OCI-LY3 (cell line): ENCODE measurements at regions not wholly inside any gene's neighbourhood (a gene's known extent, or its start where the extent isn't known, plus 50 kb on each side); places are given as distances from the start of the nearest gene placed in this dataset.

Source experiments
- H2AFZ ChIP-seq: fragments of 200-600, 300-600 bp; shearing (Covaris generic); 2 replicates; pipeline ENCODE4 v1.6.0; 2014; ENCODE audit warnings: antibody characterized with exemption, low read depth, low read length
- H3K27ac ChIP-seq: fragments of 200-600, 300-600 bp; sonication (generic); 2 replicates; pipeline ENCODE4 v1.5.1; 2014; ENCODE audit warnings: mild to moderate bottlenecking, low read length, moderate library complexity, mixed read lengths
- H3K27me3 ChIP-seq: fragments of 200-600, 300-600 bp; sonication (generic); 2 replicates; pipeline ENCODE4 v1.6.1; 2014; ENCODE audit warnings: low read depth, low read length, mixed read lengths
- H3K36me3 ChIP-seq: fragments of 200-600, 300-600 bp; sonication (generic); replicated peaks from 2 replicates; pipeline ENCODE3; 2014; ENCODE audit warnings: low read depth, low read length, mixed read lengths
- H3K4me1 ChIP-seq: fragments of 300-600, 200-600 bp; sonication (generic); 2 replicates; pipeline ENCODE4 v1.6.1; 2014; ENCODE audit warnings: low read length, mixed read lengths
- H3K4me2 ChIP-seq: fragments of 200-600, 300-600 bp; sonication (generic); 2 replicates; pipeline ENCODE4 v1.6.1; 2014; ENCODE audit warnings: low read length, mixed read lengths
- H3K4me3 ChIP-seq: fragments of 300-600, 200-600 bp; sonication (generic); 2 replicates; pipeline ENCODE4 v1.5.1; 2014; ENCODE audit warnings: antibody characterized with exemption, mild to moderate bottlenecking, low read length, moderate library complexity
- H3K79me2 ChIP-seq: fragments of 300-600, 200-600 bp; shearing (Covaris generic); 2 replicates; pipeline ENCODE4 v1.6.1; 2014; ENCODE audit warnings: mild to moderate bottlenecking, low read length, mixed read lengths
- H3K9ac ChIP-seq: fragments of 300-600, 200-600 bp; shearing (Covaris generic); 2 replicates; pipeline ENCODE4 v1.6.0; 2014; ENCODE audit warnings: mild to moderate bottlenecking, low read length, moderate library complexity
- H3K9me3 ChIP-seq: fragments of 200-600, 300-600 bp; shearing (Covaris generic); 2 replicates; pipeline ENCODE4 v1.6.1; 2014; ENCODE audit warnings: low read length, mixed read lengths; ENCODE audit not compliant: insufficient read depth
- H4K20me1 ChIP-seq: fragments of 200-600, 300-600 bp; sonication (generic); 2 replicates; pipeline ENCODE4 v1.6.1; 2016; ENCODE audit warnings: low read length, mixed read lengths; ENCODE audit not compliant: insufficient read depth
- CTCF ChIP-seq: fragments of 200-600, 300-600 bp; sonication (generic); IDR thresholded peaks from 2 replicates; pipeline ENCODE4 v1.5.1; 2014; ENCODE audit warnings: antibody characterized with exemption, low read length, low read depth
- EZH2phosphoT487 ChIP-seq: fragments of 200-600 bp; shearing (Covaris generic); IDR thresholded peaks from 2 replicates; pipeline ENCODE4 v1.6.1; 2018; ENCODE audit warnings: antibody characterized with exemption, mixed run types, low read depth

GRCh38 chr5:160504906-160505305, 83.3 kb downstream of the PTTG1 start:
- no peak overlapping the region for H3K4me3 ChIP-seq
- TF ChIP-seq CTCF (no peak), EZH2phosphoT487 (no peak)
- H2AFZ ChIP-seq = no peak overlapping the region
- H3K9ac ChIP-seq = no peak overlapping the region
- H3K27ac ChIP-seq = no peak overlapping the region
- H3K79me2 ChIP-seq = no peaks in the 10 kb centered on the region
- no peak overlapping the region for H3K4me2 ChIP-seq
- H3K36me3 ChIP-seq = no peaks in the 10 kb centered on the region
- H3K27me3 ChIP-seq = no peaks in the 10 kb centered on the region
- H3K4me1 ChIP-seq = peaks cover 16% of the 10 kb centered on the region
- H3K9me3 ChIP-seq = no peaks in the 10 kb centered on the region
- no peaks in the 10 kb centered on the region for H4K20me1 ChIP-seq

GRCh38 chr5:160506006-160507004, 84.7 kb downstream of the PTTG1 start:
- Histone ChIP-seq H3K36me3 (no peaks in the 10 kb centered on the region), H4K20me1 (no peaks in the 10 kb centered on the region), H3K4me2 (0 out of 2 replicates have a peak overlapping the region, but pooled peaks have one; percentile 17), H3K79me2 (no peaks in the 10 kb centered on the region), H2AFZ (no peak overlapping the region), H3K4me3 (no peak overlapping the region), H3K27ac (no peak overlapping the region), H3K9me3 (no peaks in the 10 kb centered on the region), H3K9ac (no peak overlapping the region), H3K4me1 (peaks cover 8% of the 10 kb centered on the region; the same call in 1 of the 2 replicates), H3K27me3 (no peaks in the 10 kb centered on the region)
- TF ChIP-seq CTCF = no peak

GRCh38 chr5:160507221-160507721, 85.6 kb downstream of the PTTG1 start:
- Histone ChIP-seq H3K36me3 (no peaks in the 10 kb centered on the region), H3K4me3 (no peak overlapping the region), H2AFZ (no peak overlapping the region), H3K27me3 (no peaks in the 10 kb centered on the region), H3K9ac (no peak overlapping the region), H4K20me1 (no peaks in the 10 kb centered on the region), H3K4me2 (peak overlapping the region; percentile 17; the same call in 1 of the 2 replicates), H3K79me2 (no peaks in the 10 kb centered on the region), H3K27ac (no peak overlapping the region), H3K4me1 (peaks cover 8% of the 10 kb centered on the region; the same call in 1 of the 2 replicates), H3K9me3 (no peaks in the 10 kb centered on the region)
- no peak for TF ChIP-seq EZH2phosphoT487
- no peak for TF ChIP-seq CTCF

GRCh38 chr5:160508780-160509361, 87.2 kb downstream of the PTTG1 start:
- no peak overlapping the region for H3K9ac ChIP-seq
- no peak overlapping the region for H3K27ac ChIP-seq
- H3K4me1 ChIP-seq = peaks cover 8% of the 10 kb centered on the region; the same call in 1 of the 2 replicates
- no peaks in the 10 kb centered on the region for H3K36me3 ChIP-seq
- H3K9me3 ChIP-seq = no peaks in the 10 kb centered on the region
- H3K4me3 ChIP-seq = 0 out of 2 replicates have a peak overlapping the region, but pooled peaks have one; percentile 32
- peak overlapping the region; percentile 77; the same call in 1 of the 2 replicates for H2AFZ ChIP-seq
- no peaks in the 10 kb centered on the region for H4K20me1 ChIP-seq
- peak overlapping the region; percentile 54 for H3K4me2 ChIP-seq
- no peaks in the 10 kb centered on the region for H3K79me2 ChIP-seq
- no peaks in the 10 kb centered on the region for H3K27me3 ChIP-seq
- TF ChIP-seq EZH2phosphoT487 (no peak), CTCF (peak; percentile 79)
